Nephron (organoid): ENCODE measurements at regions not wholly inside any gene's neighbourhood (a gene's known extent, or its start where the extent isn't known, plus 50 kb on each side); places are given as distances from the start of the nearest gene placed in this dataset.

ENCODE experiments used
- H3K27ac Mint-ChIP-seq, 3 experiments: 2 replicates each; pipeline ENCODE4 v1.8.0; 2020; ENCODE audit warnings: mixed read lengths in 3 of 3, mild to moderate bottlenecking in 2 of 3, moderate library complexity in 1 of 3
- H3K27me3 Mint-ChIP-seq: 2 replicates; pipeline ENCODE4 v1.8.0; 2021; ENCODE audit warnings: low read depth, mild to moderate bottlenecking, moderate library complexity, mixed read lengths
- H3K36me3 Mint-ChIP-seq: 2 replicates; pipeline ENCODE4 v1.8.0; 2020; ENCODE audit warnings: low read depth, mixed read lengths
- H3K4me1 Mint-ChIP-seq: 2 replicates; pipeline ENCODE4 v1.8.0; 2020; ENCODE audit warnings: mixed read lengths
- H3K4me3 Mint-ChIP-seq, 3 experiments: 2 replicates each; pipeline ENCODE4 v1.8.0; 2020; ENCODE audit warnings: mild to moderate bottlenecking in 3 of 3, mixed read lengths in 3 of 3, moderate library complexity in 2 of 3
- H3K9me3 Mint-ChIP-seq: 2 replicates; pipeline ENCODE4 v1.8.0; 2020; ENCODE audit warnings: mixed read lengths
- TF ChIP-seq, protein P1 (sequence below), 3 experiments: fragments of 200-600 bp; sonication (generic); IDR thresholded peaks; one replicate each; pipeline ENCODE4 v1.5.0; 2021; ENCODE audit warnings: antibody characterized with exemption in 3 of 3; ENCODE audit not compliant: unreplicated experiment in 3 of 3

DNA sequence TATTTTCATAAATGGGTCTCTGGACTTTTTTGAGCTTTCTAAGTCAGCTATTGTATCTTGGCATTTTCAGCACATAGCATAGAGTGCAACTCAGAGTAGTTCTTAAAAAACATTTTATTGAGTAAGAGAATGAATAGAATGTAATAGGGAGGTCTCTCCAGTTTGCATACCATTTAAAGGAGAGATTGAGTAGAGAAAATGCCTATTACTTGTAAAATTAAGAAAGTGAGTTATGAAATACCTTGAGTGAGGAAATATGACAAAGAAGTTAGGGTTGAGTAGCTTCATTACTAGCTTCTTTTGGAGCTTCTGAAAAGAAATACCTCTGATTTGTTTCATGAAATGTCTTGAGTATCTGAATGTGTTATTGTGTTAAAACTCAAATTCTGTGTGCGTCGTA is 140.0 kb downstream of the AASDHPPT start:
- TF ChIP-seq, protein P1, sequence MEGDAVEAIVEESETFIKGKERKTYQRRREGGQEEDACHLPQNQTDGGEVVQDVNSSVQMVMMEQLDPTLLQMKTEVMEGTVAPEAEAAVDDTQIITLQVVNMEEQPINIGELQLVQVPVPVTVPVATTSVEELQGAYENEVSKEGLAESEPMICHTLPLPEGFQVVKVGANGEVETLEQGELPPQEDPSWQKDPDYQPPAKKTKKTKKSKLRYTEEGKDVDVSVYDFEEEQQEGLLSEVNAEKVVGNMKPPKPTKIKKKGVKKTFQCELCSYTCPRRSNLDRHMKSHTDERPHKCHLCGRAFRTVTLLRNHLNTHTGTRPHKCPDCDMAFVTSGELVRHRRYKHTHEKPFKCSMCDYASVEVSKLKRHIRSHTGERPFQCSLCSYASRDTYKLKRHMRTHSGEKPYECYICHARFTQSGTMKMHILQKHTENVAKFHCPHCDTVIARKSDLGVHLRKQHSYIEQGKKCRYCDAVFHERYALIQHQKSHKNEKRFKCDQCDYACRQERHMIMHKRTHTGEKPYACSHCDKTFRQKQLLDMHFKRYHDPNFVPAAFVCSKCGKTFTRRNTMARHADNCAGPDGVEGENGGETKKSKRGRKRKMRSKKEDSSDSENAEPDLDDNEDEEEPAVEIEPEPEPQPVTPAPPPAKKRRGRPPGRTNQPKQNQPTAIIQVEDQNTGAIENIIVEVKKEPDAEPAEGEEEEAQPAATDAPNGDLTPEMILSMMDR (IDR thresholded peaks at IDR 0.05; ENCODE audit: unreplicated experiment in 3 of 3) = no peak
- H3K9me3 Mint-ChIP-seq = peaks cover 6% of the 10 kb centered on the region
- peaks cover 5% of the 10 kb centered on the region for H3K4me1 Mint-ChIP-seq
- H3K4me3 Mint-ChIP-seq = no peak overlapping the region
- H3K36me3 Mint-ChIP-seq = no peaks in the 10 kb centered on the region
- peak overlapping the region in 1 of 3 experiments; percentile 70 for H3K27ac Mint-ChIP-seq
- H3K27me3 Mint-ChIP-seq = no peaks in the 10 kb centered on the region

DNA sequence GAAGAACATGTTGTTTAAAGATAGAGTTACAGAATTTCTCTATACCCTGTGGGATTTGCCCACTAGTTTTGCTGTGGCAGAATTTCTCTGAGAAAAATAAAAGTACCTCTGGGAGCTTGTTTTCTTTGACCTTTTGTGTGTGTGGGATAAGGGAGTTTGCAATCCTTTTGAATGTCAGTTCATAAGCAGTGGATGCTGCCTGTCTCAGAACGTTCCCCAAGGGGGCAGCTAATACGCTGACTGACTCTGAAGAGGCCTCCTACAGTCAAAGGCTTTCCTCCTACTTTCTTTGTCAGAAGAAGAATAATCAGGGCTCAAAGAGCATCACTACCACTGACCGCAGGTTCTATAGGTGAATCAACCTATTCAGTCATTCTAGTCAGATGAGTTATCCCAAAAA is 140.6 kb downstream of the AASDHPPT start:
- Mint-ChIP-seq H3K9me3 (peaks cover 12% of the 10 kb centered on the region), H3K36me3 (no peaks in the 10 kb centered on the region), H3K27me3 (no peaks in the 10 kb centered on the region), H3K4me3 (no peak overlapping the region), H3K27ac (peak overlapping the region in 1 of 3 experiments; percentile 70), H3K4me1 (peaks cover 5% of the 10 kb centered on the region)
- TF ChIP-seq, protein P1 (IDR thresholded peaks at IDR 0.05; ENCODE audit: unreplicated experiment in 3 of 3) = no peak

DNA sequence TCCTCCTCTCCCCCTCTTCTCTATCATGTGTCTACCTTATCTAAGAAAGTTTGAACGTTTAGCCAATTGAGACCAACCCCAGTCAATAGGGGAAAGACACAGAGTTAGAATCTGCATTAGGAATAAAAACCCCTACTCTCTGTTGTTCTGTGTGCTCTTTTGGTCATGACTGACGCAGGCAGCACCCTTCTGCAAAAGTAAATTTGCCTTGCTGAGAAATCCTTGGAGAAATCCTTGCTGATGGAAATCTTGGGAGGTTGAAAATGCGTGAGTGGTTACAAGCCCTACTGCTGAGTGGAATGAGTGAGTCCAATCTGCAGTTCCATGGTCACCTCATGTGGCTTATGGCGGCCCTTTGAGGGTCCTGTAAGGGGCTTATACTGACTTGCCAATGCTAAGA is 145.2 kb downstream of the AASDHPPT start:
- Mint-ChIP-seq H3K4me1 (peaks cover 3% of the 10 kb centered on the region), H3K36me3 (no peaks in the 10 kb centered on the region), H3K9me3 (peaks cover 29% of the 10 kb centered on the region), H3K27me3 (no peaks in the 10 kb centered on the region), H3K4me3 (no peak overlapping the region), H3K27ac (no peak overlapping the region)
- TF ChIP-seq, protein P1 (IDR thresholded peaks at IDR 0.05; ENCODE audit: unreplicated experiment in 3 of 3) = no peak

DNA sequence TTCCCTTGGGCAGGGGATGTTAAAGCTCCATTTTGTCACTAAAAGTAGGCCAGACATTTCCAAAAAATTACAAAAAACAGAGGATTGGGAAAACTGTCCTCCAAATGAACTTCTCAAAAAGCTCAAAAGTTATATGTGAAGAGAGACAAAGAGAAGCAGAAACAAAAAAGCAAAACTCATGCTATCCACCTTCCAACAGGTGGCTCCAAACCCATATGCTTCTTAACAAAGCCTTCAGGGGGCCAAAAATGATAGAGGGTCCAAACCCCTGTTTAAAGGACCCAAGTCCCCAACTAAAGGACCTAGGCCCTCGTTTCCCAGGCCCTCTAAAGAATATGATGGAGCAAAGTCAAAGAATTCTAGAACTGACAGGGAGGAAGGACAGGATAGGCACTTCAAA is 146.7 kb downstream of the AASDHPPT start:
- Mint-ChIP-seq H3K27ac (no peak overlapping the region), H3K9me3 (peaks cover 36% of the 10 kb centered on the region), H3K4me1 (no peaks in the 10 kb centered on the region), H3K27me3 (no peaks in the 10 kb centered on the region), H3K36me3 (no peaks in the 10 kb centered on the region), H3K4me3 (no peak overlapping the region)
- TF ChIP-seq, protein P1 (IDR thresholded peaks at IDR 0.05; ENCODE audit: unreplicated experiment in 3 of 3) = no peak

DNA sequence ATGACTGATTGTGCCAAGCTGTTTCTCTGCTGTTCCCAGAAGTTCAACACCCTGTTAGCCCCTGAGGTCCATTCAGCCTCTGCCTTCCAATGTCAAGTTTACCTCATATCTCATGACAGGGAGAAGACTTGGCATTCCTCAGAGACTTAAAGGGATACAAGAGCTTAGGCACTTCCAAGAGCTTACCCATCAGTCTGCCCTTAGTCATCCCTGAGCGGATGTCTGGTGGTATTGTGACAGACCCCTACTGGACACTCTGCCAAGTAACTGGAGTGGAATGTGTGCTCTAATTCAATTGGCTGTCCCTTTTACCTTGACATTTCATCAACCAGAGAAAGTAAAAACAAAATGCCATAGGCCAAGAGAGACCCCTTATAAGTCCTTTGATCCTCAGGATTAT is 151.5 kb downstream of the AASDHPPT start:
- Mint-ChIP-seq H3K27me3 (no peaks in the 10 kb centered on the region), H3K4me3 (no peak overlapping the region), H3K27ac (no peak overlapping the region), H3K4me1 (no peaks in the 10 kb centered on the region), H3K9me3 (peaks cover 24% of the 10 kb centered on the region), H3K36me3 (no peaks in the 10 kb centered on the region)
- TF ChIP-seq, protein P1 (IDR thresholded peaks at IDR 0.05; ENCODE audit: unreplicated experiment in 3 of 3) = no peak

DNA sequence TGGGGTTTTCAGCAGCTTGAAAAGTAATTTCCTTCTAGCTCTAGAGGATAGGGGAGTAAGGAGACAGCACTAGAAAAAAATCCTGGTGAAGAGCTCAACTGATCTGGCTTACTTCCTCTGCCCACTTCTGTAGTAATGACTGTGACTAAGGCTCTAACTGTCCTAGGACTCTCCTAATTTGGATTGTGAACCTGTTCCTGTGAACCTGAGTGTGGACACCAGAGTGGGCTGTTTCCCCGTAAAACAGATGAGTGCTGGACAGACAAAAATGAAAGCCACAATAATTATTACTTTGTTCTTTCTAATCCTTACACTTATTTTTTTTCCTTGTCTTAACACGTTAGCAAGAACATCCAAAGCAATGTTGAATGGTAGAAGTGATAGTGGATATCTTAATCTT is 154.1 kb downstream of the AASDHPPT start:
- H3K4me1 Mint-ChIP-seq = no peaks in the 10 kb centered on the region
- TF ChIP-seq, protein P1 (IDR thresholded peaks at IDR 0.05; ENCODE audit: unreplicated experiment in 3 of 3) = peak in 1 of 3 experiments; percentile 20
- H3K4me3 Mint-ChIP-seq = no peak overlapping the region
- no peaks in the 10 kb centered on the region for H3K36me3 Mint-ChIP-seq
- H3K27me3 Mint-ChIP-seq = peaks cover under 1% of the 10 kb centered on the region
- no peak overlapping the region for H3K27ac Mint-ChIP-seq
- H3K9me3 Mint-ChIP-seq = peaks cover 15% of the 10 kb centered on the region
